ENCODE measurements at regions not wholly inside any gene's neighbourhood (a gene's known extent, or its start where the extent isn't known, plus 50 kb on each side); places are given as distances from the start of the nearest gene placed in this dataset.

DNA sequence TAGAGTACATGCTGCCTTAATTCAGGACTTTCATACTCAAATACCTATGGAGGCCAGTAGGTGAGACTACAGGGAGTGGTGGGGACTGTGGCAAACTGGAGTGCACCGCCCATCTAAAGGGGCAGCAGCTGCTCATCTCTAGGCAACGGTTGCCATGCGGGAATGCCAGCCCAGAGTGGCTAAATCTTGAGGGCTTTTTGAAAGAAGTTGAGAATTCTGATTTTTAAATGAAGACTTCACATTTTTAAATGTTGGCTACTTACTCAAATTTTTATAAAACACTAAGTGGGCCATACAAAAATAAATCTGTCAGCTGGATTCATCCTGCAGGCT, 90.8 kb upstream of the PRR23E start:
- H3K9me3 ChIP-seq (ENCODE audit: control insufficient read depth, low read depth, low read length) = no peaks in the 10 kb centered on the region
- H3K18ac ChIP-seq (ENCODE audit: insufficient read length, low read depth, low read length) = no peak overlapping the region
- H4K8ac ChIP-seq (replicated peaks; ENCODE audit: insufficient read length, low read depth, low read length) = no peak overlapping the region
- no peak overlapping the region for H3T11ph ChIP-seq (ENCODE audit: low read length)
- no peak overlapping the region for H2AFZ ChIP-seq (ENCODE audit: low read length)
- H3K4ac ChIP-seq (ENCODE audit: low read depth, low read length) = no peak overlapping the region
- H3K27ac Mint-ChIP-seq = no peak overlapping the region
- no peaks in the 10 kb centered on the region for H4K20me1 ChIP-seq (ENCODE audit: control insufficient read depth, insufficient read depth, insufficient read length)
- no peak overlapping the region for H4K5ac ChIP-seq (ENCODE audit: insufficient read length, low read depth, low read length)
- no peak overlapping the region for H3K4me2 ChIP-seq (ENCODE audit: insufficient read depth, insufficient read length, low read length)
- H3K79me1 ChIP-seq (ENCODE audit: insufficient read depth, low read depth, low read length, poor library complexity, severe bottlenecking) = no peaks in the 10 kb centered on the region
- no peak overlapping the region for H2BK5ac ChIP-seq (ENCODE audit: insufficient read length, low read length)
- no peaks in the 10 kb centered on the region for H3K36me3 Mint-ChIP-seq (ENCODE audit: insufficient read depth in 1 of 3, low read depth in 3 of 3)
- TF ChIP-seq, protein P1, sequence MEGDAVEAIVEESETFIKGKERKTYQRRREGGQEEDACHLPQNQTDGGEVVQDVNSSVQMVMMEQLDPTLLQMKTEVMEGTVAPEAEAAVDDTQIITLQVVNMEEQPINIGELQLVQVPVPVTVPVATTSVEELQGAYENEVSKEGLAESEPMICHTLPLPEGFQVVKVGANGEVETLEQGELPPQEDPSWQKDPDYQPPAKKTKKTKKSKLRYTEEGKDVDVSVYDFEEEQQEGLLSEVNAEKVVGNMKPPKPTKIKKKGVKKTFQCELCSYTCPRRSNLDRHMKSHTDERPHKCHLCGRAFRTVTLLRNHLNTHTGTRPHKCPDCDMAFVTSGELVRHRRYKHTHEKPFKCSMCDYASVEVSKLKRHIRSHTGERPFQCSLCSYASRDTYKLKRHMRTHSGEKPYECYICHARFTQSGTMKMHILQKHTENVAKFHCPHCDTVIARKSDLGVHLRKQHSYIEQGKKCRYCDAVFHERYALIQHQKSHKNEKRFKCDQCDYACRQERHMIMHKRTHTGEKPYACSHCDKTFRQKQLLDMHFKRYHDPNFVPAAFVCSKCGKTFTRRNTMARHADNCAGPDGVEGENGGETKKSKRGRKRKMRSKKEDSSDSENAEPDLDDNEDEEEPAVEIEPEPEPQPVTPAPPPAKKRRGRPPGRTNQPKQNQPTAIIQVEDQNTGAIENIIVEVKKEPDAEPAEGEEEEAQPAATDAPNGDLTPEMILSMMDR (conservative IDR thresholded peaks at IDR 0.05) = no peak
- H3K14ac ChIP-seq (ENCODE audit: insufficient read depth, low read length) = no peak overlapping the region
- peaks cover 13 to 17% of the 10 kb centered on the region in 2 experiments for H3K4me1 Mint-ChIP-seq
- no peaks in the 10 kb centered on the region for H3K27me3 ChIP-seq (ENCODE audit: insufficient read depth, low read length)
- H2BK15ac ChIP-seq (ENCODE audit: low read depth, low read length) = no peak overlapping the region
- no peak overlapping the region for H4K91ac ChIP-seq (ENCODE audit: insufficient read length, low read depth, low read length)
- no peak overlapping the region for H2AK5ac ChIP-seq (ENCODE audit: insufficient read length, low read length)
- H3K4me3 Mint-ChIP-seq = no peak overlapping the region
- H2BK120ac ChIP-seq (ENCODE audit: low read depth, low read length, poor library complexity, severe bottlenecking) = no peak overlapping the region
- no peak overlapping the region for H3K56ac ChIP-seq (ENCODE audit: insufficient read length, low read depth, low read length)
- no peaks in the 10 kb centered on the region for H3K9me3 Mint-ChIP-seq
- H3K4me1 ChIP-seq (ENCODE audit: insufficient read depth, low read length) = no peaks in the 10 kb centered on the region
- no peak overlapping the region for H2BK12ac ChIP-seq (ENCODE audit: insufficient read length, low read depth, low read length)
- no peaks in the 10 kb centered on the region for H3K23me2 ChIP-seq (ENCODE audit: insufficient read length, low read depth, low read length, poor library complexity, severe bottlenecking)
- no peaks in the 10 kb centered on the region; the same call in 1 of the 2 replicates for H3K27me3 Mint-ChIP-seq (ENCODE audit: low read depth)
- H3K23ac ChIP-seq (ENCODE audit: insufficient read length, low read depth, low read length) = no peak overlapping the region
- no peak overlapping the region for H2BK20ac ChIP-seq (ENCODE audit: low read depth, low read length, poor library complexity, severe bottlenecking)
- no peak overlapping the region for H3K9ac ChIP-seq (ENCODE audit: extremely low read depth, insufficient read length, low read length)
- no CpG with 5 or more reads among the region's 3 CpGs for WGBS (ENCODE audit: extremely low coverage, insufficient read length, low lambda C conversion rate)
- H3K27ac ChIP-seq (ENCODE audit: insufficient read length, low read depth, low read length) = no peak overlapping the region
- no peaks in the 10 kb centered on the region for H3K79me2 ChIP-seq (ENCODE audit: insufficient read depth, low read length)
- no peak for DNase-seq

Measured in H9 (cell line).